A549 (cell line): ENCODE measurements at regions not wholly inside any gene's neighbourhood (a gene's known extent, or its start where the extent isn't known, plus 50 kb on each side); places are given as distances from the start of the nearest gene placed in this dataset.

Source experiments
- ATAC-seq, 2 experiments: fragments of 200-7000 bp in 1 of 2; fragments of >200 bp in 1 of 2; cut with Nextera tagmentation in 1 of 2; cut with Tn5 transposase in 1 of 2; 3 replicates each; pipeline versions ENCODE4 v1.8.0 to v1.9.1; 2018 to 2020; ENCODE audit warnings: mild to moderate bottlenecking in 1 of 2, moderate library complexity in 1 of 2
- CTCF ChIA-PET: fragments of 300-600 bp; sonication (Branson Sonifier 250); formaldehyde crosslinking; extraction: SDS; loops from one replicate; lab custom pipeline; 2021; ENCODE audit warnings: antibody characterized with exemption, inconsistent platforms; lab: Yijun Ruan, JAX
- POLR2A ChIA-PET: fragments of 350-600 bp; formaldehyde crosslinking; extraction: SDS; loops from one replicate; lab custom pipeline; 2021; ENCODE audit warnings: antibody characterized with exemption, inconsistent platforms; lab: Yijun Ruan, JAX
- DNase-seq, 2 experiments: peaks; one replicate each; pipeline versions ENCODE4 v3.0.0 to v3.0.0-alpha.2; 2011 to 2016; ENCODE audit warnings: low read depth in 1 of 2, low spot score in 1 of 2
- FAIRE-seq: peaks from 2 replicates; lab custom pipeline; 2011; peaks lifted over from hg19 to GRCh38; lab: Jason Lieb, UNC
- H3K27ac ChIP-seq, 2 experiments: fragments of >200 bp; sonication (Bioruptor Twin); formaldehyde crosslinking; 3 replicates each; pipeline ENCODE4 v1.5.1; 2016 to 2017
- H3K4me1 ChIP-seq: fragments of >200 bp; sonication (Bioruptor Twin); formaldehyde crosslinking; 3 replicates; pipeline ENCODE4 v1.6.1; 2016
- H3K4me2 ChIP-seq: fragments of >200 bp; sonication (Bioruptor Twin); formaldehyde crosslinking; 3 replicates; pipeline ENCODE4 v1.6.1; 2016
- H3K4me3 ChIP-seq: fragments of >200 bp; sonication (Bioruptor Twin); formaldehyde crosslinking; 3 replicates; pipeline ENCODE4 v1.5.1; 2016
- H3K9me3 ChIP-seq: fragments of >200 bp; sonication (Bioruptor Twin); formaldehyde crosslinking; 3 replicates; pipeline ENCODE4 v1.6.1; 2016
- BHLHE40 ChIP-seq: IDR thresholded peaks from 2 replicates; pipeline ENCODE4 v1.6.1; 2012; ENCODE audit warnings: low read depth, low read length, inconsistent platforms
- CBX2 ChIP-seq: fragments of 200-600 bp; sonication (generic); IDR thresholded peaks from 2 replicates; pipeline ENCODE4 v1.6.1; 2016; ENCODE audit warnings: low read depth, mild to moderate bottlenecking, borderline replicate concordance
- CEBPB ChIP-seq, 2 experiments: fragments of >200 bp in 1 of 2; sonication (Bioruptor Twin) in 1 of 2; formaldehyde crosslinking in 1 of 2; IDR thresholded peaks; 2 replicates each; pipeline ENCODE4 v1.6.1; 2012 to 2016
- E2F6 ChIP-seq: IDR thresholded peaks from 2 replicates; pipeline ENCODE4 v1.6.1; 2012; ENCODE audit warnings: low read depth, borderline replicate concordance
- EHF ChIP-seq: fragments of 250-450 bp; sonication (Bioruptor Pico); IDR thresholded peaks from 2 replicates; pipeline ENCODE4 v1.5.0; 2020; ENCODE audit warnings: mild to moderate bottlenecking
- FOSB ChIP-seq: fragments of 250-450 bp; sonication (Bioruptor Pico); IDR thresholded peaks from 2 replicates; pipeline ENCODE4 v1.5.0; 2020; ENCODE audit warnings: mild to moderate bottlenecking, moderate library complexity
- HEYL ChIP-seq: fragments of 250-450 bp; sonication (Bioruptor Pico); IDR thresholded peaks from 2 replicates; pipeline ENCODE4 v1.8.0; 2021; ENCODE audit warnings: mild to moderate bottlenecking, moderate library complexity
- HOXA7 ChIP-seq: fragments of 250-450 bp; sonication (Bioruptor Pico); IDR thresholded peaks from 2 replicates; pipeline ENCODE4 v1.5.0; 2020; ENCODE audit warnings: mild to moderate bottlenecking, moderate library complexity
- HOXB13 ChIP-seq: fragments of 250-450 bp; sonication (Bioruptor Pico); IDR thresholded peaks from 2 replicates; pipeline ENCODE4 v1.5.0; 2020; ENCODE audit warnings: low read depth, mild to moderate bottlenecking, moderate library complexity
- HOXB5 ChIP-seq: fragments of 250-450 bp; sonication (Bioruptor Pico); IDR thresholded peaks from 2 replicates; pipeline ENCODE4 v1.5.0; 2020; ENCODE audit warnings: mild to moderate bottlenecking, moderate library complexity
- JUN ChIP-seq, 2 experiments: fragments of >200 bp; sonication (Bioruptor Twin); formaldehyde crosslinking; IDR thresholded peaks; 2 replicates in 1 of 2; 3 replicates in 1 of 2; pipeline ENCODE4 v1.6.1; 2016 to 2017
- JUNB ChIP-seq: fragments of >200 bp; sonication (Bioruptor Twin); formaldehyde crosslinking; IDR thresholded peaks from 2 replicates; pipeline ENCODE4 v1.6.1; 2016
- KDM1A ChIP-seq: fragments of 200-600 bp; sonication (generic); IDR thresholded peaks from 2 replicates; pipeline ENCODE4 v1.6.1; 2016; ENCODE audit warnings: low read depth, mild to moderate bottlenecking
- KDM5A ChIP-seq: fragments of 200-600 bp; sonication (generic); IDR thresholded peaks from 2 replicates; pipeline ENCODE4 v1.6.1; 2016; ENCODE audit warnings: antibody characterized with exemption, mild to moderate bottlenecking
- MYC ChIP-seq: IDR thresholded peaks from 2 replicates; pipeline ENCODE4 v1.6.1; 2012; ENCODE audit warnings: mild to moderate bottlenecking, inconsistent platforms, low read length, improper control_type of control experiment, borderline replicate concordance
- REST ChIP-seq: fragments of 200-600 bp; sonication (generic); IDR thresholded peaks from 2 replicates; pipeline ENCODE4 v1.6.1; 2016; ENCODE audit warnings: antibody characterized with exemption, mild to moderate bottlenecking, moderate library complexity
- SMC3 ChIP-seq: fragments of >200 bp; sonication (Bioruptor Twin); formaldehyde crosslinking; IDR thresholded peaks from 3 replicates; pipeline ENCODE4 v1.6.1; 2018; ENCODE audit warnings: inconsistent platforms
- TFCP2L1 ChIP-seq: fragments of 250-450 bp; sonication (Bioruptor Pico); IDR thresholded peaks from 2 replicates; pipeline ENCODE4 v1.5.0; 2021; ENCODE audit warnings: mild to moderate bottlenecking
- TP53 ChIP-seq: fragments of 250-450 bp; sonication (Bioruptor Pico); IDR thresholded peaks from 2 replicates; pipeline ENCODE4 v1.5.0; 2021; ENCODE audit warnings: mild to moderate bottlenecking, moderate library complexity
- ZFP36 ChIP-seq: fragments of 450-650 bp; IDR thresholded peaks from 2 replicates; pipeline ENCODE4 v1.6.1; 2014; ENCODE audit warnings: borderline replicate concordance; ENCODE audit not compliant: partially characterized antibody
- ZNF302 ChIP-seq: fragments of 250-450 bp; sonication (Bioruptor Pico); IDR thresholded peaks from 2 replicates; pipeline ENCODE4 v1.9.0; 2021; ENCODE audit warnings: inconsistent platforms, mild to moderate bottlenecking, moderate library complexity
- WGBS: methylation state at CpG from one replicate; pipeline ENCODE4 v1.1.6; 2017; ENCODE audit errors: missing lambda C conversion rate; 5-methylcytosine and 5-hydroxymethylcytosine counted together
- TF ChIP-seq, protein P1 (sequence below): fragments of 250-450 bp; sonication (Bioruptor Pico); IDR thresholded peaks from 2 replicates; pipeline ENCODE4 v1.5.0; 2020; ENCODE audit warnings: low read depth, mild to moderate bottlenecking, moderate library complexity
- TF ChIP-seq, protein P2 (sequence below): fragments of >200 bp; sonication (Bioruptor Twin); formaldehyde crosslinking; IDR thresholded peaks from 3 replicates; pipeline ENCODE4 v1.5.1; 2016

- FAIRE-seq (no peak), ATAC-seq (no peak), DNase-seq (no peak)
- H3K27ac ChIP-seq, result no peak overlapping the region
- H3K4me1 ChIP-seq, result no peaks in the 10 kb centered on the region
- ChIA-PET CTCF (no interaction called here), POLR2A (no interaction called here)
- no peak overlapping the region for H3K4me2 ChIP-seq
- H3K9me3 ChIP-seq, result no peaks in the 10 kb centered on the region
- H3K4me3 ChIP-seq, result no peak overlapping the region
- TF ChIP-seq SMC3 (no peak), E2F6 (no peak), CBX2 (no peak), ZNF302 (no peak), EHF (CRISPR knock-in tag) (no peak), TFCP2L1 (no peak), BHLHE40 (no peak), ZFP36 (no peak)
- TF ChIP-seq, protein P1, sequence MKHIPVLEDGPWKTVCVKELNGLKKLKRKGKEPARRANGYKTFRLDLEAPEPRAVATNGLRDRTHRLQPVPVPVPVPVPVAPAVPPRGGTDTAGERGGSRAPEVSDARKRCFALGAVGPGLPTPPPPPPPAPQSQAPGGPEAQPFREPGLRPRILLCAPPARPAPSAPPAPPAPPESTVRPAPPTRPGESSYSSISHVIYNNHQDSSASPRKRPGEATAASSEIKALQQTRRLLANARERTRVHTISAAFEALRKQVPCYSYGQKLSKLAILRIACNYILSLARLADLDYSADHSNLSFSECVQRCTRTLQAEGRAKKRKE (CRISPR knock-in tag), result no peak
- WGBS, result 5% methylated on average over 3 of the region's 3 CpGs
Measured at GRCh38 chr7:49703881-49704280, 69.6 kb upstream of the VWC2 start.

GRCh38 chr7:49706106-49706505 is 67.3 kb upstream of the VWC2 start:
- H3K4me2 ChIP-seq, result no peak overlapping the region
- POLR2A ChIA-PET, result no interaction called here
- H3K4me1 ChIP-seq, result no peaks in the 10 kb centered on the region
- no peak for TF ChIP-seq CEBPB (IDR thresholded peaks at IDR 0.05)
- no peak for TF ChIP-seq REST
- TF ChIP-seq KDM5A, result no peak
- TF ChIP-seq TP53 (CRISPR knock-in tag), result no peak
- no peak for TF ChIP-seq SMC3
- H3K4me3 ChIP-seq, result no peak overlapping the region
- DNase-seq, result no peak
- CTCF ChIA-PET, result no interaction called here
- H3K27ac ChIP-seq, result no peak overlapping the region
- no peak for FAIRE-seq
- H3K9me3 ChIP-seq, result no peaks in the 10 kb centered on the region
- ATAC-seq, result no peak
- WGBS, result 23% methylated on average over 5 of the region's 5 CpGs

DNA sequence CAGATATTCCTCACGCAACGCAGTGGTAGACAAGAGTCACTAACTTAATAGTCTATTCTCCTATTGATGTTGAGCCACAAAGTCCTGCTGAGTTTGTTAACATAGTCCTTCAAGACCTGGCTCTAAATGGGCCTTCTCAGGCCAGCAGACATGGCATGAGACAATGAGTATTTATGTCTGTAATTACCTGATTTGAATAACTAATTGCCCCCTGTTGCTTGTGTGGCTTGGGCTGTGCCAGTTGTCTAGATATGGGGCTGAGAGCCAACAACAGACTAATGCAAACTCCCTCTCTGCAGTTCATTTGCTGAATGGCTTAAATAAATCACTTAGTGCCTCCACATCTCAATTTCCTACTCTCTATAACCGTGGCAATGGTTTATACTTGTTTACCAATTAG is 65.5 kb upstream of the VWC2 start:
- ATAC-seq (no peak), DNase-seq (no peak), FAIRE-seq (no peak)
- H3K27ac ChIP-seq, result no peak overlapping the region
- CTCF ChIA-PET, result no interaction called here
- no peaks in the 10 kb centered on the region for H3K4me1 ChIP-seq
- H3K9me3 ChIP-seq, result no peaks in the 10 kb centered on the region
- H3K4me2 ChIP-seq, result no peak overlapping the region
- TF ChIP-seq HEYL (CRISPR knock-in tag) (no peak), JUN (IDR thresholded peaks at IDR 0.05) (no peak)
- POLR2A ChIA-PET, result no interaction called here
- 15% methylated on average over 3 of the region's 3 CpGs for WGBS
- no peak overlapping the region for H3K4me3 ChIP-seq

GRCh38 chr7:49708590-49708989 is 64.8 kb upstream of the VWC2 start:
- FAIRE-seq, result no peak
- H3K27ac ChIP-seq, result no peak overlapping the region
- CTCF ChIA-PET, result no interaction called here
- no peaks in the 10 kb centered on the region for H3K4me1 ChIP-seq
- no peaks in the 10 kb centered on the region for H3K9me3 ChIP-seq
- H3K4me2 ChIP-seq, result no peak overlapping the region
- no peak overlapping the region for H3K4me3 ChIP-seq
- WGBS, result 1% methylated on average over 5 of the region's 5 CpGs
- POLR2A ChIA-PET, result no interaction called here
- no peak for ATAC-seq
- DNase-seq, result no peak
- TF ChIP-seq, protein P1 (CRISPR knock-in tag), result no peak
- TF ChIP-seq KDM1A (no peak), HOXA7 (CRISPR knock-in tag) (no peak), HOXB13 (CRISPR knock-in tag) (no peak), JUNB (no peak), E2F6 (no peak), HEYL (CRISPR knock-in tag) (no peak), HOXB5 (CRISPR knock-in tag) (no peak), FOSB (CRISPR knock-in tag) (no peak), MYC (no peak)
- TF ChIP-seq, protein P2, sequence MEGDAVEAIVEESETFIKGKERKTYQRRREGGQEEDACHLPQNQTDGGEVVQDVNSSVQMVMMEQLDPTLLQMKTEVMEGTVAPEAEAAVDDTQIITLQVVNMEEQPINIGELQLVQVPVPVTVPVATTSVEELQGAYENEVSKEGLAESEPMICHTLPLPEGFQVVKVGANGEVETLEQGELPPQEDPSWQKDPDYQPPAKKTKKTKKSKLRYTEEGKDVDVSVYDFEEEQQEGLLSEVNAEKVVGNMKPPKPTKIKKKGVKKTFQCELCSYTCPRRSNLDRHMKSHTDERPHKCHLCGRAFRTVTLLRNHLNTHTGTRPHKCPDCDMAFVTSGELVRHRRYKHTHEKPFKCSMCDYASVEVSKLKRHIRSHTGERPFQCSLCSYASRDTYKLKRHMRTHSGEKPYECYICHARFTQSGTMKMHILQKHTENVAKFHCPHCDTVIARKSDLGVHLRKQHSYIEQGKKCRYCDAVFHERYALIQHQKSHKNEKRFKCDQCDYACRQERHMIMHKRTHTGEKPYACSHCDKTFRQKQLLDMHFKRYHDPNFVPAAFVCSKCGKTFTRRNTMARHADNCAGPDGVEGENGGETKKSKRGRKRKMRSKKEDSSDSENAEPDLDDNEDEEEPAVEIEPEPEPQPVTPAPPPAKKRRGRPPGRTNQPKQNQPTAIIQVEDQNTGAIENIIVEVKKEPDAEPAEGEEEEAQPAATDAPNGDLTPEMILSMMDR, result no peak
